ENCODE measurements at regions not wholly inside any gene's neighbourhood (a gene's known extent, or its start where the extent isn't known, plus 50 kb on each side); places are given as distances from the start of the nearest gene placed in this dataset.

GRCh38 chr16:35186045-35186759, 1726.8 kb downstream of the TP53TG3F start:
- no peak overlapping the region for H3K4me3 ChIP-seq (ENCODE audit: low read length)
- H3K36me3 ChIP-seq (ENCODE audit: insufficient read depth, low read length): no peaks in the 10 kb centered on the region
- no peaks in the 10 kb centered on the region for H3K4me1 ChIP-seq (ENCODE audit: insufficient read depth, low read length)
- no peaks in the 10 kb centered on the region for H3K27me3 ChIP-seq (ENCODE audit: insufficient read depth, low read length)
- H3K9me3 ChIP-seq (ENCODE audit: insufficient read depth, low read depth, low read length): peaks cover 98% of the 10 kb centered on the region
- H3K27ac ChIP-seq (ENCODE audit: low read depth, low read length): no peak overlapping the region
- H3K9ac ChIP-seq (ENCODE audit: low read depth, low read length): no peak overlapping the region

- H3K27ac ChIP-seq (ENCODE audit: low read depth, low read length): no peak overlapping the region
- H3K9me3 ChIP-seq (ENCODE audit: insufficient read depth, low read depth, low read length): peaks cover 98% of the 10 kb centered on the region
- no peaks in the 10 kb centered on the region for H3K36me3 ChIP-seq (ENCODE audit: insufficient read depth, low read length)
- WGBS: 38% methylated on average over 2 of the region's 2 CpGs
- H3K27me3 ChIP-seq (ENCODE audit: insufficient read depth, low read length): no peaks in the 10 kb centered on the region
- H3K9ac ChIP-seq (ENCODE audit: low read depth, low read length): no peak overlapping the region
- no peak overlapping the region for H3K4me3 ChIP-seq (ENCODE audit: low read length)
- no peaks in the 10 kb centered on the region for H3K4me1 ChIP-seq (ENCODE audit: insufficient read depth, low read length)
These were observed 1728.3 kb downstream of the TP53TG3F start for GRCh38 chr16:35187665-35188225.

GRCh38 chr16:35188288-35189155, 1729.1 kb downstream of the TP53TG3F start:
- WGBS: 67% methylated on average over 6 of the region's 8 CpGs
- H3K9me3 ChIP-seq (ENCODE audit: insufficient read depth, low read depth, low read length): peaks cover 98% of the 10 kb centered on the region

GRCh38 chr16:35192993-35193392, 1733.6 kb downstream of the TP53TG3F start:
- H3K27me3 ChIP-seq (ENCODE audit: insufficient read depth, low read length): no peaks in the 10 kb centered on the region
- WGBS: 79% methylated on average over 4 of the region's 4 CpGs
- no peaks in the 10 kb centered on the region for H3K4me1 ChIP-seq (ENCODE audit: insufficient read depth, low read length)
- H3K4me3 ChIP-seq (ENCODE audit: low read length): no peak overlapping the region
- H3K27ac ChIP-seq (ENCODE audit: low read depth, low read length): no peak overlapping the region
- H3K9ac ChIP-seq (ENCODE audit: low read depth, low read length): no peak overlapping the region
- H3K36me3 ChIP-seq (ENCODE audit: insufficient read depth, low read length): no peaks in the 10 kb centered on the region
- peaks cover 98% of the 10 kb centered on the region for H3K9me3 ChIP-seq (ENCODE audit: insufficient read depth, low read depth, low read length)

More at GRCh38 chr16:35188288-35189155, 1729.1 kb downstream of the TP53TG3F start:
- no peaks in the 10 kb centered on the region for H3K4me1 ChIP-seq (ENCODE audit: insufficient read depth, low read length)
- H3K36me3 ChIP-seq (ENCODE audit: insufficient read depth, low read length): no peaks in the 10 kb centered on the region
- H3K27ac ChIP-seq (ENCODE audit: low read depth, low read length): no peak overlapping the region
- H3K9ac ChIP-seq (ENCODE audit: low read depth, low read length): no peak overlapping the region
- H3K4me3 ChIP-seq (ENCODE audit: low read length): no peak overlapping the region
- H3K27me3 ChIP-seq (ENCODE audit: insufficient read depth, low read length): no peaks in the 10 kb centered on the region

- Histone ChIP-seq H3K27ac (ENCODE audit: low read depth, low read length) (no peak overlapping the region), H3K9ac (ENCODE audit: low read depth, low read length) (no peak overlapping the region), H3K27me3 (ENCODE audit: insufficient read depth, low read length) (no peaks in the 10 kb centered on the region), H3K4me1 (ENCODE audit: insufficient read depth, low read length) (no peaks in the 10 kb centered on the region), H3K36me3 (ENCODE audit: insufficient read depth, low read length) (no peaks in the 10 kb centered on the region), H3K4me3 (ENCODE audit: low read length) (no peak overlapping the region), H3K9me3 (ENCODE audit: insufficient read depth, low read depth, low read length) (peaks cover 98% of the 10 kb centered on the region)
- WGBS: 77% methylated on average over 3 of the region's 3 CpGs
These were observed 1734.5 kb downstream of the TP53TG3F start for GRCh38 chr16:35193956-35194355.

- Histone ChIP-seq H3K4me3 (ENCODE audit: low read length) (no peak overlapping the region), H3K36me3 (ENCODE audit: insufficient read depth, low read length) (no peaks in the 10 kb centered on the region), H3K9ac (ENCODE audit: low read depth, low read length) (no peak overlapping the region), H3K4me1 (ENCODE audit: insufficient read depth, low read length) (no peaks in the 10 kb centered on the region), H3K9me3 (ENCODE audit: insufficient read depth, low read depth, low read length) (peaks cover 99% of the 10 kb centered on the region), H3K27ac (ENCODE audit: low read depth, low read length) (no peak overlapping the region), H3K27me3 (ENCODE audit: insufficient read depth, low read length) (no peaks in the 10 kb centered on the region)
- WGBS: 74% methylated on average over 5 of the region's 5 CpGs
These were observed 1735.3 kb downstream of the TP53TG3F start for GRCh38 chr16:35194681-35195080.

GRCh38 chr16:35195173-35195863, 1735.9 kb downstream of the TP53TG3F start:
- WGBS: 90% methylated on average over 29 of the region's 29 CpGs
- H3K27me3 ChIP-seq (ENCODE audit: insufficient read depth, low read length): no peaks in the 10 kb centered on the region
- no peak overlapping the region for H3K9ac ChIP-seq (ENCODE audit: low read depth, low read length)
- no peak overlapping the region for H3K4me3 ChIP-seq (ENCODE audit: low read length)
- H3K36me3 ChIP-seq (ENCODE audit: insufficient read depth, low read length): no peaks in the 10 kb centered on the region
- H3K4me1 ChIP-seq (ENCODE audit: insufficient read depth, low read length): no peaks in the 10 kb centered on the region
- peaks cover 99% of the 10 kb centered on the region for H3K9me3 ChIP-seq (ENCODE audit: insufficient read depth, low read depth, low read length)
- no peak overlapping the region for H3K27ac ChIP-seq (ENCODE audit: low read depth, low read length)

- no peaks in the 10 kb centered on the region for H3K4me1 ChIP-seq (ENCODE audit: insufficient read depth, low read length)
- no peaks in the 10 kb centered on the region for H3K27me3 ChIP-seq (ENCODE audit: insufficient read depth, low read length)
- no peak overlapping the region for H3K27ac ChIP-seq (ENCODE audit: low read depth, low read length)
- H3K36me3 ChIP-seq (ENCODE audit: insufficient read depth, low read length): no peaks in the 10 kb centered on the region
- no peak overlapping the region for H3K9ac ChIP-seq (ENCODE audit: low read depth, low read length)
- 94% methylated on average over 15 of the region's 15 CpGs for WGBS
- no peak overlapping the region for H3K4me3 ChIP-seq (ENCODE audit: low read length)
- H3K9me3 ChIP-seq (ENCODE audit: insufficient read depth, low read depth, low read length): peaks cover 99% of the 10 kb centered on the region
These were observed 1736.4 kb downstream of the TP53TG3F start for GRCh38 chr16:35195864-35196216.

GRCh38 chr16:35196313-35196712, 1736.9 kb downstream of the TP53TG3F start:
- Histone ChIP-seq H3K4me1 (ENCODE audit: insufficient read depth, low read length) (no peaks in the 10 kb centered on the region), H3K9ac (ENCODE audit: low read depth, low read length) (no peak overlapping the region), H3K4me3 (ENCODE audit: low read length) (no peak overlapping the region), H3K36me3 (ENCODE audit: insufficient read depth, low read length) (no peaks in the 10 kb centered on the region), H3K27me3 (ENCODE audit: insufficient read depth, low read length) (no peaks in the 10 kb centered on the region), H3K27ac (ENCODE audit: low read depth, low read length) (no peak overlapping the region), H3K9me3 (ENCODE audit: insufficient read depth, low read depth, low read length) (peaks cover 100% of the 10 kb centered on the region)
- 95% methylated on average over 21 of the region's 21 CpGs for WGBS

GRCh38 chr16:35197656-35198055, 1738.2 kb downstream of the TP53TG3F start:
- 83% methylated on average over 10 of the region's 10 CpGs for WGBS
- peaks cover 100% of the 10 kb centered on the region for H3K9me3 ChIP-seq (ENCODE audit: insufficient read depth, low read depth, low read length)
- H3K9ac ChIP-seq (ENCODE audit: low read depth, low read length): no peak overlapping the region
- H3K36me3 ChIP-seq (ENCODE audit: insufficient read depth, low read length): no peaks in the 10 kb centered on the region
- H3K27ac ChIP-seq (ENCODE audit: low read depth, low read length): no peak overlapping the region
- no peak overlapping the region for H3K4me3 ChIP-seq (ENCODE audit: low read length)
- H3K4me1 ChIP-seq (ENCODE audit: insufficient read depth, low read length): no peaks in the 10 kb centered on the region
- H3K27me3 ChIP-seq (ENCODE audit: insufficient read depth, low read length): no peaks in the 10 kb centered on the region
